Vagina (tissue), 2 donors: ENCODE measurements at regions not wholly inside any gene's neighbourhood (a gene's known extent, or its start where the extent isn't known, plus 50 kb on each side); places are given as distances from the start of the nearest gene placed in this dataset.

Experiments used
- CTCF ChIP-seq, 3 experiments: fragments of 450-650 bp in 2 of 3; fragments of 200-600 bp in 1 of 3; sonication (generic) in 1 of 3; IDR thresholded peaks; one replicate each; pipeline ENCODE4 v1.5.1; 2017 to 2019; ENCODE audit warnings: antibody characterized with exemption in 3 of 3, mild to moderate bottlenecking in 2 of 3, moderate library complexity in 2 of 3
- POLR2A ChIP-seq, 2 donors: fragments of 450-650 bp; IDR thresholded peaks; one replicate each; pipeline ENCODE4 v1.6.1; 2017; ENCODE audit warnings: antibody characterized with exemption in 2 of 2, mild to moderate bottlenecking in 2 of 2, moderate library complexity in 2 of 2
- POLR2AphosphoS5 ChIP-seq, 2 donors: sonication (generic); formaldehyde crosslinking; IDR thresholded peaks; one replicate each; pipeline ENCODE4 v1.9.0; 2017; ENCODE audit warnings: antibody characterized with exemption in 2 of 2, mild to moderate bottlenecking in 2 of 2, low read depth in 1 of 2; ENCODE audit not compliant: insufficient read depth in 1 of 2

DNA sequence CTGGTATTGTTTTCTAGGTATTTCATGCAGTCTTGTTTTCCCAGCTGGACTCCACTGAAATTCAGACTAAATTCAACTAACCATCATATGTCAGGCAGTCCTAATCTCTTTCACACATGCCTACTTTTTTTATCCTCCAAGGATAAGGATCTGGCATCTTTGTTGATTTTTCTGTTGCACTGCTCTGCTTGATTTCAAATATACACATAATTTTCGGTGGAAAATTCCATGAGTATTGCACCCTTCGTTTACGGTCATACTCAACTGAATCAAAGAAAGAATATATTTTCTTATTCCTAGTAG, 64.8 kb upstream of the UNC93A start:
- TF ChIP-seq POLR2A (IDR thresholded peaks at IDR 0.05) (no peak), POLR2AphosphoS5 (IDR thresholded peaks at IDR 0.05; ENCODE audit: insufficient read depth in 1 of 2, low read depth in 1 of 2) (no peak), CTCF (IDR thresholded peaks at IDR 0.05) (no peak)
